Suprapubic skin (tissue), 3 donors: ENCODE measurements at regions not wholly inside any gene's neighbourhood (a gene's known extent, or its start where the extent isn't known, plus 50 kb on each side); places are given as distances from the start of the nearest gene placed in this dataset.

ENCODE experiments used
- CTCF ChIP-seq, 2 donors: fragments of 200-600 bp in 1 of 2; fragments of 450-650 bp in 1 of 2; sonication (generic) in 1 of 2; IDR thresholded peaks; one replicate each; pipeline ENCODE4 v1.5.1; 2016 to 2019; ENCODE audit warnings: antibody characterized with exemption in 2 of 2, mild to moderate bottlenecking in 1 of 2, moderate library complexity in 1 of 2
- EP300 ChIP-seq: sonication (generic); formaldehyde crosslinking; IDR thresholded peaks from one replicate; pipeline ENCODE4 v1.6.1; 2017; ENCODE audit warnings: antibody characterized with exemption
- POLR2A ChIP-seq, 2 donors: fragments of 450-650 bp; IDR thresholded peaks; one replicate each; pipeline ENCODE4 v1.6.1; 2017; ENCODE audit warnings: antibody characterized with exemption in 2 of 2, mild to moderate bottlenecking in 2 of 2, moderate library complexity in 2 of 2

- no peak for TF ChIP-seq CTCF (IDR thresholded peaks at IDR 0.05)
- no peak for TF ChIP-seq EP300
- no peak for TF ChIP-seq POLR2A (IDR thresholded peaks at IDR 0.05)
Measured at GRCh38 chr3:105014631-105015030, 352.1 kb upstream of the ALCAM start.
